Trophoblast cell (in vitro differentiated cells and primary cell): ENCODE measurements at regions not wholly inside any gene's neighbourhood (a gene's known extent, or its start where the extent isn't known, plus 50 kb on each side); places are given as distances from the start of the nearest gene placed in this dataset.
"Not testable (repeated sequence)": the region's sequence is repeated elsewhere in the genome, so short reads cannot be mapped to it uniquely, and the experiment has no call there.

ENCODE experiments used
- DNase-seq, 2 donors: peaks; one replicate each; pipeline ENCODE4 v3.0.0-alpha.2; 2016
- H2AFZ ChIP-seq: 2 replicates; pipeline ENCODE4 v1.6.1; 2013; ENCODE audit warnings: low read length, moderate library complexity, mild to moderate bottlenecking; ENCODE audit not compliant: insufficient read depth, poor library complexity
- H2AK5ac ChIP-seq: 2 replicates; pipeline ENCODE4 v1.6.1; 2013; ENCODE audit warnings: mild to moderate bottlenecking, low read length
- H2BK120ac ChIP-seq: 2 replicates; pipeline ENCODE4 v1.6.1; 2013; ENCODE audit warnings: low read length, mild to moderate bottlenecking, moderate library complexity; ENCODE audit not compliant: insufficient read depth, poor library complexity
- H2BK12ac ChIP-seq: 2 replicates; pipeline ENCODE4 v1.6.1; 2013; ENCODE audit warnings: mild to moderate bottlenecking, low read length, moderate library complexity
- H2BK5ac ChIP-seq: 2 replicates; pipeline ENCODE4 v1.6.1; 2013; ENCODE audit warnings: low read length, low read depth, moderate library complexity, mild to moderate bottlenecking; ENCODE audit not compliant: poor library complexity
- H3K14ac ChIP-seq: 2 replicates; pipeline ENCODE4 v1.6.1; 2013; ENCODE audit warnings: mild to moderate bottlenecking, low read length
- H3K18ac ChIP-seq: 2 replicates; pipeline ENCODE4 v1.6.1; 2013; ENCODE audit warnings: mild to moderate bottlenecking, low read length
- H3K23ac ChIP-seq: 2 replicates; pipeline ENCODE4 v1.6.1; 2013; ENCODE audit warnings: low read length
- H3K27ac ChIP-seq: 2 replicates; pipeline ENCODE4 v1.5.1; 2013; ENCODE audit warnings: low read depth, mild to moderate bottlenecking, inconsistent platforms, low read length, moderate library complexity
- H3K27me3 ChIP-seq: 2 replicates; pipeline ENCODE4 v1.6.1; 2013; ENCODE audit warnings: inconsistent platforms, mild to moderate bottlenecking, low read length, moderate library complexity; ENCODE audit not compliant: insufficient read depth
- H3K36me3 ChIP-seq, 2 experiments: 1 replicate in 1 of 2; 2 replicates in 1 of 2; pipeline ENCODE4 v1.6.1; 2013; ENCODE audit warnings: low read length in 2 of 2, mild to moderate bottlenecking in 2 of 2, moderate library complexity in 1 of 2; ENCODE audit not compliant: insufficient read depth in 2 of 2, control insufficient read depth in 1 of 2
- H3K4ac ChIP-seq: 2 replicates; pipeline ENCODE4 v1.6.1; 2013; ENCODE audit warnings: low read depth, mild to moderate bottlenecking, low read length, moderate library complexity
- H3K4me1 ChIP-seq, 2 experiments: 1 replicate in 1 of 2; 2 replicates in 1 of 2; pipeline ENCODE4 v1.6.1; 2013; ENCODE audit warnings: low read length in 2 of 2, mild to moderate bottlenecking in 2 of 2, moderate library complexity in 1 of 2; ENCODE audit not compliant: insufficient read depth in 2 of 2, control insufficient read depth in 1 of 2
- H3K4me2 ChIP-seq: 2 replicates; pipeline ENCODE4 v1.6.1; 2013; ENCODE audit warnings: inconsistent platforms, mild to moderate bottlenecking, low read length, moderate library complexity
- H3K4me3 ChIP-seq: 2 replicates; pipeline ENCODE4 v1.5.1; 2013; ENCODE audit warnings: mild to moderate bottlenecking, low read depth, low read length, inconsistent platforms
- H3K79me1 ChIP-seq: one replicate; pipeline ENCODE4 v1.6.1; 2013; ENCODE audit warnings: low read length
- H3K79me2 ChIP-seq: 2 replicates; pipeline ENCODE4 v1.6.1; 2013; ENCODE audit warnings: low read length, mild to moderate bottlenecking; ENCODE audit not compliant: control insufficient read depth, insufficient read depth, poor library complexity
- H3K9ac ChIP-seq: 2 replicates; pipeline ENCODE4 v1.6.1; 2013; ENCODE audit warnings: mild to moderate bottlenecking, low read length
- H3K9me3 ChIP-seq: 2 replicates; pipeline ENCODE4 v1.6.1; 2013; ENCODE audit warnings: low read depth, mild to moderate bottlenecking, control low read depth, inconsistent platforms, low read length; ENCODE audit not compliant: insufficient read depth
- H4K12ac ChIP-seq: 2 replicates; pipeline ENCODE4 v1.6.1; 2013; ENCODE audit warnings: low read depth, mild to moderate bottlenecking, low read length, moderate library complexity
- H4K8ac ChIP-seq: 2 replicates; pipeline ENCODE4 v1.6.1; 2013; ENCODE audit warnings: low read depth, mild to moderate bottlenecking, low read length, moderate library complexity
- H4K91ac ChIP-seq: one replicate; pipeline ENCODE4 v1.6.1; 2013; ENCODE audit warnings: low read depth, mild to moderate bottlenecking, low read length, moderate library complexity
- WGBS: extraction: QIAGEN DNeasy Blood & Tissue Kit; methylation state at CpG from one replicate; pipeline ENCODE4 v1.1.7; 2013; ENCODE audit warnings: missing lambda C conversion rate; ENCODE audit not compliant: insufficient read length, insufficient coverage; ENCODE audit errors: extremely low coverage; 5-methylcytosine and 5-hydroxymethylcytosine counted together

GRCh38 chr9:103323699-103324098 lies 328.6 kb downstream of the CYLC2 start:
- Histone ChIP-seq H3K4me3 (no peak overlapping the region), H2BK120ac (no peak overlapping the region), H2AFZ (no peak overlapping the region), H4K12ac (no peak overlapping the region), H3K27me3 (no peaks in the 10 kb centered on the region), H3K36me3 (no peaks in the 10 kb centered on the region), H2BK5ac (no peak overlapping the region), H2AK5ac (no peak overlapping the region), H2BK12ac (no peak overlapping the region), H3K4ac (no peak overlapping the region), H3K79me1 (no peaks in the 10 kb centered on the region), H3K9me3 (no peaks in the 10 kb centered on the region), H3K79me2 (no peaks in the 10 kb centered on the region), H3K27ac (no peak overlapping the region), H3K18ac (no peak overlapping the region), H4K8ac (no peak overlapping the region), H3K9ac (no peak overlapping the region), H3K4me2 (no peak overlapping the region), H3K23ac (no peak overlapping the region), H3K4me1 (no peaks in the 10 kb centered on the region), H3K14ac (no peak overlapping the region), H4K91ac (no peak overlapping the region)
- no CpG with 5 or more reads among the region's 1 CpG for WGBS
- no peak for DNase-seq

- Histone ChIP-seq H2BK5ac (no peak overlapping the region), H3K27me3 (no peaks in the 10 kb centered on the region), H3K4ac (no peak overlapping the region), H4K12ac (no peak overlapping the region), H3K79me1 (no peaks in the 10 kb centered on the region), H2AK5ac (no peak overlapping the region), H2BK120ac (no peak overlapping the region), H4K91ac (no peak overlapping the region), H4K8ac (no peak overlapping the region), H3K18ac (no peak overlapping the region), H3K79me2 (no peaks in the 10 kb centered on the region), H3K23ac (no peak overlapping the region), H2AFZ (no peak overlapping the region), H2BK12ac (no peak overlapping the region), H3K9ac (no peak overlapping the region), H3K27ac (no peak overlapping the region), H3K4me3 (no peak overlapping the region), H3K14ac (no peak overlapping the region), H3K4me1 (no peaks in the 10 kb centered on the region), H3K36me3 (no peaks in the 10 kb centered on the region), H3K4me2 (no peak overlapping the region), H3K9me3 (no peaks in the 10 kb centered on the region)
- DNase-seq, result no peak
- no CpG with 5 or more reads among the region's 3 CpGs for WGBS
These were observed 340.3 kb downstream of the CYLC2 start for GRCh38 chr9:103335461-103335860.

DNA sequence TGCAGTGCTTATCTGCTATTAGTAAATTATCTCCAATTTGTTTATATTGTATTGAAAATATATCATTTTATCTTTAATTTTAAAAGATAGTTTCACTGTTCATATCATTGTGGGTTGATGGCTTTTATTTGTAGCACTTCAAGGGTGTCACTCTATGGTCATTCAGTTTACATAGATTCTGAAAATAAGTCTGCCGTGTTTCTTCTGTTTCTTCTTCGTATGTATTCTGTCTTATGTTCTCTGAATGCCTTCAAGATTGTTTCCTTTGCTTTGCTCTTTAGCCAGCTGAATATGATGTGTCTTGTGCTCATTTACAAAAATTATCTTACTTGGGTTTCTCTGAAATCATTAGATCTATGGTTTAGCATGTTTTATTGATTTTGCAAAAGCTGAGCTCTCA lies 359.9 kb downstream of the CYLC2 start:
- H3K23ac ChIP-seq, result no peak overlapping the region
- H3K79me1 ChIP-seq, result no peaks in the 10 kb centered on the region
- H2AK5ac ChIP-seq, result no peak overlapping the region
- no peak overlapping the region for H4K12ac ChIP-seq
- no peak overlapping the region for H3K4ac ChIP-seq
- no peak overlapping the region for H3K9ac ChIP-seq
- no peak overlapping the region for H3K4me3 ChIP-seq
- no peak overlapping the region for H2AFZ ChIP-seq
- no peak overlapping the region for H4K91ac ChIP-seq
- H3K79me2 ChIP-seq, result no peaks in the 10 kb centered on the region
- no peak overlapping the region for H2BK5ac ChIP-seq
- no peak overlapping the region for H3K4me2 ChIP-seq
- H3K18ac ChIP-seq, result no peak overlapping the region
- H2BK120ac ChIP-seq, result no peak overlapping the region
- WGBS, result no CpG with 5 or more reads among the region's 2 CpGs
- H2BK12ac ChIP-seq, result no peak overlapping the region
- DNase-seq, result no peak
- no peak overlapping the region for H4K8ac ChIP-seq
- H3K9me3 ChIP-seq, result no peaks in the 10 kb centered on the region
- no peak overlapping the region for H3K27ac ChIP-seq
- no peak overlapping the region for H3K14ac ChIP-seq
- H3K27me3 ChIP-seq, result no peaks in the 10 kb centered on the region
- H3K4me1 ChIP-seq, result no peaks in the 10 kb centered on the region
- no peaks in the 10 kb centered on the region for H3K36me3 ChIP-seq

DNA sequence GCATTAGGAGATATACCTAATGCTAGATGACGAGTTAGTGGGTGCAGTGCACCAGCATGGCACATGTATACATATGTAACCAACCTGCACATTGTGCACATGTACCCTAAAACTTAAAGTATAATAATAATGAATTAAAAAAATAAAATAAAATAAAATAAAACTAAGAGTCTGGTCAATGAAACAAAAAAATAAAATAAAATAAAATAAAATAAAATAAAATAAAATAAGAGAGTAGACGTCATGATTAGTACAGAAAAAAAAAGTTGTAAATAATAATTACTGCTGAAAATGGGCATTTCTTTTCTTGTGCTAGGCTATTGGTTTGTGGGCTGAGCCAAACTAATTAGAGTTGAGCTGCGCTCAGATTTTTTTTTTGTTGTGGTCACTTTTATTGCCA lies 362.8 kb downstream of the CYLC2 start:
- H2AK5ac ChIP-seq, H4K91ac ChIP-seq, H3K36me3 ChIP-seq, H2BK5ac ChIP-seq, H3K23ac ChIP-seq, H3K14ac ChIP-seq, H2BK120ac ChIP-seq, H3K4me2 ChIP-seq, H2BK12ac ChIP-seq, H4K8ac ChIP-seq, H3K18ac ChIP-seq, H3K9me3 ChIP-seq, DNase-seq, H3K9ac ChIP-seq, H4K12ac ChIP-seq, H2AFZ ChIP-seq, H3K79me1 ChIP-seq, H3K4ac ChIP-seq, H3K4me1 ChIP-seq, H3K79me2 ChIP-seq, H3K27me3 ChIP-seq, H3K4me3 ChIP-seq, H3K27ac ChIP-seq: not testable (repeated sequence)
- no CpG with 5 or more reads among the region's 3 CpGs for WGBS

DNA sequence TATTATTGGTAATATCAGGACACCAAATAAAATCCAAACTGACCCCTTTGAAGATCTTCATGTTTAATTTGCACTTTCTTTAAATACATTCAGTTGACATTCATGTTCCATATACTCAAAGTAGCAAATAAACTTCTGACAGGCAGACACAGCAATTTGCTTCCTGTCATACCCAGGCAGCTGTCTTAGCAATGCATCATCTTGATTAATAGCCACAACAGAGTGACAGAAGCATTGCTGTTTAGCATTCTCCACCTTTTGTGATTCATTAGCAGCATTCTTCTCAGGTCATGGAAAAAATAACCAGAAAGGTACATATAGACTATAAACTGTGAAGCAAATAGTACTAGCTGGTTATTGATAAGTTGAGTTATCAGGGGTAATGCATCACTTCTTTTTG lies 366.8 kb downstream of the CYLC2 start:
- Histone ChIP-seq H3K9me3 (no peaks in the 10 kb centered on the region), H2BK12ac (no peak overlapping the region), H2BK5ac (no peak overlapping the region), H3K9ac (no peak overlapping the region), H3K4me3 (no peak overlapping the region), H4K8ac (no peak overlapping the region), H3K18ac (no peak overlapping the region), H3K27ac (no peak overlapping the region), H3K79me2 (no peaks in the 10 kb centered on the region), H3K4ac (no peak overlapping the region), H3K4me1 (peaks cover 0 to 2% of the 10 kb centered on the region in 2 experiments), H3K27me3 (no peaks in the 10 kb centered on the region), H3K23ac (no peak overlapping the region), H3K79me1 (no peaks in the 10 kb centered on the region), H2AK5ac (no peak overlapping the region), H3K36me3 (no peaks in the 10 kb centered on the region), H4K12ac (no peak overlapping the region), H4K91ac (no peak overlapping the region), H2BK120ac (no peak overlapping the region), H3K14ac (no peak overlapping the region), H3K4me2 (no peak overlapping the region), H2AFZ (no peak overlapping the region)
- no peak for DNase-seq
